GM12875 (cell line): ENCODE measurements at regions not wholly inside any gene's neighbourhood (a gene's known extent, or its start where the extent isn't known, plus 50 kb on each side); places are given as distances from the start of the nearest gene placed in this dataset.

ENCODE experiments used
- H3K4me3 ChIP-seq: one replicate; pipeline ENCODE4 v1.5.1; 2011; ENCODE audit warnings: low read depth, low read length, control low read depth
- TF ChIP-seq, protein P1 (sequence below): IDR thresholded peaks from 2 replicates; pipeline ENCODE4 v1.5.1; 2011; ENCODE audit warnings: low read depth, mild to moderate bottlenecking, control low read depth, inconsistent platforms, low read length, moderate library complexity, borderline replicate concordance; ENCODE audit not compliant: insufficient read depth

GRCh38 chr14:53547593-53547992 lies 394.5 kb upstream of the DDHD1 start:
- H3K4me3 ChIP-seq, result no peak overlapping the region
- TF ChIP-seq, protein P1, sequence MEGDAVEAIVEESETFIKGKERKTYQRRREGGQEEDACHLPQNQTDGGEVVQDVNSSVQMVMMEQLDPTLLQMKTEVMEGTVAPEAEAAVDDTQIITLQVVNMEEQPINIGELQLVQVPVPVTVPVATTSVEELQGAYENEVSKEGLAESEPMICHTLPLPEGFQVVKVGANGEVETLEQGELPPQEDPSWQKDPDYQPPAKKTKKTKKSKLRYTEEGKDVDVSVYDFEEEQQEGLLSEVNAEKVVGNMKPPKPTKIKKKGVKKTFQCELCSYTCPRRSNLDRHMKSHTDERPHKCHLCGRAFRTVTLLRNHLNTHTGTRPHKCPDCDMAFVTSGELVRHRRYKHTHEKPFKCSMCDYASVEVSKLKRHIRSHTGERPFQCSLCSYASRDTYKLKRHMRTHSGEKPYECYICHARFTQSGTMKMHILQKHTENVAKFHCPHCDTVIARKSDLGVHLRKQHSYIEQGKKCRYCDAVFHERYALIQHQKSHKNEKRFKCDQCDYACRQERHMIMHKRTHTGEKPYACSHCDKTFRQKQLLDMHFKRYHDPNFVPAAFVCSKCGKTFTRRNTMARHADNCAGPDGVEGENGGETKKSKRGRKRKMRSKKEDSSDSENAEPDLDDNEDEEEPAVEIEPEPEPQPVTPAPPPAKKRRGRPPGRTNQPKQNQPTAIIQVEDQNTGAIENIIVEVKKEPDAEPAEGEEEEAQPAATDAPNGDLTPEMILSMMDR, result no peak

DNA sequence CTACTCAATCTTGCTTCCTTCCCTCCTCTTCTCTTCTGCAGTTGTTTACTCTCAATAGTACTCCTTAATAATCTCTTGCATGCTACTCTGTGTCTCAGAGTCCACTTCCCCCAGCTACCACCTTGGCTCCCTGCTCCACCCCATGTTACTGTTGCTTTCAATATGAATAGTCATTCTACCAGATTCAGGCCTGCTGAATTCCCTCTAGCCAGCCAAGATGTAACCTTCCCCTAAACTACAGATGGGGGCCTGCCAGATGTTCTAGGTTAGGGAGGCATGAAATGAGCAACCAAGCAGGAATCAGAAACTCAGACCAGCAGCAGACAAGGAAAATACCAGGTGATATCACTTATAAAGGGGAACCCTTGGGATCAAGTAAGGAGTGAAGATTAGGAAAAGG lies 392.1 kb upstream of the DDHD1 start:
- H3K4me3 ChIP-seq, result no peak overlapping the region
- TF ChIP-seq, protein P1, result no peak

DNA sequence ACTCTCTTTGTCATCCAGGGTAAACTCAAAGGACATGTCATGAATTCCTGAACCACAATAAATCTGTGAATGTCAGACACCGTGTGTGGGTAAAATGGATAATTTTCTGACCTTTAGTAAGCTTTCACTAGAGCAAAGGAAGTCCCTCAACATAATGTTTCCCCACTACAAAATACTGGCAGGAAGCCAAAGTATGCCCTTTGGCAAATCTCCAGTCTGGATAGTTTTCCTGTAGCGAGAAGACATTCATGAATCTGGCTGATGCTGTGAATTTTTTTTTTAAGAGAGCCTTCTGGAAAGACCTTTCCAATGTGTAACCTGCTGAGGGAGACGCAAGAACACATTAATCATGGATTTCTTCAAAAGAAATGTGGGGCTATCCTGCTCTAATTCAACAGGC lies 389.6 kb upstream of the DDHD1 start:
- TF ChIP-seq, protein P1, result no peak
- H3K4me3 ChIP-seq, result no peak overlapping the region

GRCh38 chr14:53541411-53541810 lies 388.3 kb upstream of the DDHD1 start:
- TF ChIP-seq, protein P1, result no peak
- no peak overlapping the region for H3K4me3 ChIP-seq

DNA sequence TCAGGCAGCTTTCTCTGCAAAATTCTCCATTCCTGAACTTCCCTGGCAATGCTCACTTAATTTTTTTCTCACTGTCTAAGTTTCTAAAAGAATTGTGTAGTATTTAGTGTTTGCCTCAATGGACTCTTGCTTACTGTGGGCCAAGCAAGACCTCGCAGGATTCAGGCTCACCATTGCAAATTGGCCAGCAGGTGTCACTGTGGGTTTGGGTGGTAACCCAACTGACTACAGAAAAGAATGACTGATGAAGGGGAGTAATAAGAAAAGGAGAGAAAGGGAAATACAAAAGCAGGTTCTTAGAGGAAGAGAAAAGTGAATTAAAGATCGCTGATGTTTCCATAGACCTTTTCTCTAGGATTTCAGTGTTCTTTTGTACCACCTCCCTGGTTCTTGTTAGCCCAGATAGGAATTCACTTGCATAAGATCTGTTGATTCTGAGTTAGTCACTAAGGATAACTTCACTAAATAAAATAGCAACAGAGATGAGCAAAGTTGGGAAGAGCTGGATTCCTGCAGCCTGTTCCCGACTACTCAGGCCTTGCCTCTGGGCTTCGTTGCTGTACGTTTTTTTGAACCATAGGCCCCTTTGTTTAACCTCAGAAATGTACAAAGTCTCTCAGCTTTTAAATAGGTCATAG lies 386.5 kb upstream of the DDHD1 start:
- H3K4me3 ChIP-seq, result no peak overlapping the region
- TF ChIP-seq, protein P1, result peak; percentile 75; the same call in 1 of the 2 replicates

GRCh38 chr14:53538316-53538881 lies 385.3 kb upstream of the DDHD1 start:
- TF ChIP-seq, protein P1, result no peak
- no peak overlapping the region for H3K4me3 ChIP-seq

GRCh38 chr14:53537422-53538315 lies 384.5 kb upstream of the DDHD1 start:
- TF ChIP-seq, protein P1, result no peak
- no peak overlapping the region for H3K4me3 ChIP-seq
